GM21723 (cell line): ENCODE measurements at regions not wholly inside any gene's neighbourhood (a gene's known extent, or its start where the extent isn't known, plus 50 kb on each side); places are given as distances from the start of the nearest gene placed in this dataset.
A peak's percentile ranks its signal among the peaks of the same experiment; 100 is the strongest.

Experiments
- ATAC-seq: cut with Tn5 transposase; IDR thresholded peaks from one replicate; pipeline ENCODE4 v1.9.1; 2021; ENCODE audit warnings: mild to moderate bottlenecking, moderate library complexity; ENCODE audit not compliant: unreplicated experiment

- no peak for ATAC-seq
These were observed 133.1 kb upstream of the RFC3 start for GRCh38 chr13:33684874-33685273.

GRCh38 chr13:33686772-33687480, 131.0 kb upstream of the RFC3 start:
- no peak for ATAC-seq

GRCh38 chr13:33690354-33690753, 127.6 kb upstream of the RFC3 start:
- no peak for ATAC-seq

GRCh38 chr13:33691980-33692379, 126.0 kb upstream of the RFC3 start:
- ATAC-seq = no peak

- ATAC-seq = no peak
These were observed 125.4 kb upstream of the RFC3 start for GRCh38 chr13:33692531-33692930.

GRCh38 chr13:33694546-33694945, 123.4 kb upstream of the RFC3 start:
- ATAC-seq = no peak

DNA sequence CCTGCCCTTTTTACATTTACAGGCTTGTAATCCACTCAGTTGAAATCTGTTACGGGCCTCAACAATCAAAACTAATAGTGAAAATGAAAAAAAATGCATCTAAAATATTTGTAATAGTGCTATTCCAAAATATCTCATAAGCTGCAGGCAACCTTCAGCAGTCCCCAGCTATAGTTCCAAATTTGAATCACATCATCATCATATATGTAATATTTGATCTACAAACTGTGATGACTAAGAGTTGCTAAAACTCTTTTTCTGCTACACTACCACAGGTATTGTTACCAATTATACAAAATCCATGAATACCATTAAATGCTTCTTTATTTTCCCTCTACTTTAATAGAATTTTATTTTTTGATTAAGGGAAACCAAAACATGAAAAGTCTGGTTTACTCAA, 121.4 kb upstream of the RFC3 start:
- ATAC-seq = no peak

GRCh38 chr13:33697926-33698325, 120.0 kb upstream of the RFC3 start:
- no peak for ATAC-seq

- no peak for ATAC-seq
These were observed 110.5 kb upstream of the RFC3 start for GRCh38 chr13:33707449-33707848.

GRCh38 chr13:33710924-33711323, 107.0 kb upstream of the RFC3 start:
- ATAC-seq = no peak

DNA sequence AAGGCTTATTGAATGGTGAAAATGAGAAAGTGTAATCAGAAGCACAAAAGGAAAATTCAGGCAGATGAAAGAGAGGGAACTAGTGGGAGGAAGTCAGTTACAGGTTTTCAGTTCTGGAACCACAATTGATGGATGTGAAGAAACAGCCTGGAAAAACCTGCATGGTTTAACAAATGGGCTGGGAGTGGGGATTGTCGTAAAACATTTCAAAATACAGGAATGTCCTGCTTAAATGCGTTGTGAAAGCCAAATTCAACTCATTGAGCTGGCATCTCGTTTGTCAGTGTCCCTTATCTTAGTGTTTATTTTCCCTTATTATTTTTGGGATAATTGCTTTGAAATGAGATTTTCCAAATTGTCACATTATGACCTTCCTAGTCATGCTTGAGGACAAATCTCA, 106.5 kb upstream of the RFC3 start:
- ATAC-seq = no peak

DNA sequence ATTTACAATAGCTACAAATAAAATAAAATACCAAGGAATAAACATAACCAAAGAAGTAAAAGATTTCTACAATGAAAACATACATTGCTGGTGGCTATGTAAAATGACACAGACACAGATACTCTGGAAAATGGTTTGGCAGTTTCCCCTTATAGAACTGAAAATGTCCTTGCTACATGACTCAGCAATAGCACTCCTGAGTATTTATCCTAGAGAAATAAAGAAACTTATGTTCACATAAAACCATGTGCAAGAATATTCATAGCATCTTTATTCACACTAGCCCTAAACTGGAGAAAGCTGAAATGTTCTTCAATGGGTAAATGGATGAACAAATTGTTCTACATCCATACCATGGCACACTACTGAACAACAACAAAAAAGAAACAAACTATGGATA, 100.2 kb upstream of the RFC3 start:
- ATAC-seq = no peak

- no peak for ATAC-seq
These were observed 96.2 kb upstream of the RFC3 start for GRCh38 chr13:33721724-33722123.

DNA sequence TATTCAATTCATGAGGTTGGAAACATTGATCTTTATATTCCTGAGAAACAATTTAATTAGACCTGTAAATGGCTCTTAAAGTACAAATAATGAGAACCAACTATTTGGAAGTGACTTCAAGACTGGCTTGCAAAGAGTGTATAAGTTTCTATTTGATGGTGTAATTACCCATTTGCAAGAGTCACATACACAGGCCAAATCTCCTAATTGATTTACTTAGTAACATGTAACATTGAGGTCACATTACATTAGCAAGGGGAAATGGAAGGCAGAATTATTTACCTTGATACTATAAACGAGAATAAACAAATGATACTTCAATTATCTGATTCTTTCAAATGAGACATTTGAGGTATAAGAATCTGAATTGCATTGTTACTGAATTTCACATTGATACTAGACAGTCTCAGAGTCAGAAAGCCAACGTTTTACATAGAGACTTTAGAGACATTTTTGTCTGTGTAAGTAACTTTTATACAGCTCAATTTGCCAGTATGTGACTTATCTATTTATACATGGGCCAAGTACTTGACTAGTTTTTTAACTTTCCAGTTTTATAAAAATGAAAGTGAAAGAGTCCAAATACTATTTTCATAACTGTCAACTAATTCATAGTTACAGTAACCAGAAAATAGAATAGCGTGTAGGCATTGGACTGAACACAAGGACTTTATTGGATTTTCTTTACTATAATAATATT, 95.6 kb upstream of the RFC3 start:
- ATAC-seq = peak; percentile 42

DNA sequence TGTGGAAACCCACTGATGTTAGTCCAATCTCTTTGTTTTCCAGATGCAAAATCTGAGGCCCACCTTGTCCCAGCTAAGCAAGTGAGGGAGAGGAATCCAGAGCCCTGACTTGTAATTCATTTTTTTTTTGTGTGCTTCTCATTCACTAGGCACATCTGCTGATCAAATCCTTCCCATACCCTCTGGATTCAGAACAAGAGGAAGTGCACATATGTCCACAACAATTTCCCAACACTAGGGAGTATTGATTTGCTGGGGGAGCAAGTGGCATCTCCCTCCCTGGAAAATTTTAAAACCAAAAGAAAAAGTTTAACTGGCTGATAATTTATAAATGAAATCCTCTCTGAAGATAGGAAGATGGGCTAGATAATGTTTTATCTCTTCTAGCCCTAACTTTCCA, 94.6 kb upstream of the RFC3 start:
- ATAC-seq = no peak

GRCh38 chr13:33723772-33724435, 94.0 kb upstream of the RFC3 start:
- ATAC-seq = peak; percentile 63

GRCh38 chr13:33725340-33725739, 92.6 kb upstream of the RFC3 start:
- ATAC-seq = no peak

DNA sequence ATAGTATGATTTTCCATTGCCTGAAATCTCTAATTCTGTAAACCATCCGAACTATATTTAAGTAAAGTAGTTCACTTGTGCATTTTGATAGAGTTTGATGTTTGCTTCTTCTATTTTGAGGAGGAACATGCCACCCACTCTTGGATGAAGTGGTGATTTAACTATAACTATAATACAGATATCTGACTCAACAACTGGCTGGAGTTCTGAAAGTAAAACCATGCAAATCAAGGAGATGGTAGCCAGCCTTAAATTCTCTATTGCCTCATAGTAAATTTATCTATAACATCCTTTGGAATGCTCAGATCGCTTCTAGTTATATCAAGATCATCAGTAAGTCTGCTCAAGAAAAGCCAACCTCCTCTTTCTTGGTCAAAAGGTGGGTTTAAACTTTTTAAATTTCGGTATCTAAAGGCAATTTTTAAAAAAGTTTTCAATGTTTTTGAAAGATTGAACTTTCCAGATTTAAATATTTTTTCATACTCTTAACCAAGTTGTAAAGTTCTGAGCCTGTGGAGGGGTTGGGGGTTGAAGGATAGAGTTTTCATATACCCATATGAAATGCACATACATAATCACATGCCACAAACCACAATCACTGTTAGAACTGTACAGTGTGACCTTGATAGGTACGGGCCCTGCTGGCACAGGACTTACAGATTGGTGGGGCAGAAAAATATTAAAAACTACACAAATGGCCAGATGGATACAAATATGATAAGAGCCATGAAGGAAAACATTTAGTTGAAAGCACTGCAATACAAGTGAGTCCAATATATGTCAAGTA, 90.5 kb upstream of the RFC3 start:
- ATAC-seq = no peak

DNA sequence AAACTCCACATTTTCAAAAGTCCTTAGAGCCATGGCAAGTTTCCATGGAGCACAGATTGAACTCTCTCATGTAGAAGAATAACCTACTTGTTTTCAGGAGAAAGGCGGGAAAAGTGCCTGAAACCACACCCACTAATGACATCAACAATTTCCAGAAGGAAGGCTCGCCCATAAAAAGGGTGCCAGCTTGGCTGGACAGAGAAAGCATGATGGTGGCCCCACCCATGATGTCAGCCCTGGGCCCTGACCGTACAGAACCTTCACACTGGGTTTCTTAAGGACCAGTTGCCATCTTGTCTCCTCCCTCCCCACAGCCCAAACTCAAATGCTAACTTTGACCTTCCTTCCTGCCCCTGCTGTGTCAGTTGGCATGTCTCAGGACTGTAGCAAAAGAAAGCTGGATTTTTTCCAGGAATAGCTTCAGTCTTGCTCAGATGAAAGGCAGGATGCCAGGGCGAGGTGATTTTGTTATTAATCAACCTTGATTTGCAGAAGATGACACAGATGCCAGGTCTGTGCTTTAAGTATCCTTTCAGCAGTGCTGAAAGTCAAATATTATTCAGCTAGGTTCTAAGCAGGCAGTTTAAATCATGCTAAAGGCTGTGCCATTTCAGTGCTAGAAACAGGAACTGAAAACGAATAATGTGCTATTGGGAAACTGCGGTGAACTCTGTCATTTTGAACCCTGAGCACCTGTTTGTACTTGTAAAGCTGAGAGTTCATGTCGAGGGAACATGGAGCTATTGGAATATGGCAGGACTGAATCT, 89.5 kb upstream of the RFC3 start:
- peak; percentile 84 for ATAC-seq

DNA sequence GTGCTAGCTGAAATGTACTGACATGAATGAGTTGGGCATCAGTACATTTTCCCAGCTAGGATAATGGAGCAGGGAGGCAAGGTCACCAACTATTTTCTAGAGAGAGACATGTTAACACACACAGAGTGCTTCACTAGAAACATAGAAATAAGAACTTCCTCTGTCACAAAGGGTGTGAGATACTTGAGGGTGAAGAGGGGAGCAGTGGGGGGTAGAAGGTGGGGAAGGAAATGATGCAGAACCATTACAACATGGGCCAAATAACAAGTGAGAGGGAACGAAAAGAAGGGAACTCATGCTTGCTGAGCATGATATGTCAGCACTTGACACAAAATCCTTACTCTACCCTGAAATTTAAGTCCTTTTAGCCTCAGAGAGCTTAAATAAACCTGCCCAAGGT, 87.8 kb upstream of the RFC3 start:
- no peak for ATAC-seq

DNA sequence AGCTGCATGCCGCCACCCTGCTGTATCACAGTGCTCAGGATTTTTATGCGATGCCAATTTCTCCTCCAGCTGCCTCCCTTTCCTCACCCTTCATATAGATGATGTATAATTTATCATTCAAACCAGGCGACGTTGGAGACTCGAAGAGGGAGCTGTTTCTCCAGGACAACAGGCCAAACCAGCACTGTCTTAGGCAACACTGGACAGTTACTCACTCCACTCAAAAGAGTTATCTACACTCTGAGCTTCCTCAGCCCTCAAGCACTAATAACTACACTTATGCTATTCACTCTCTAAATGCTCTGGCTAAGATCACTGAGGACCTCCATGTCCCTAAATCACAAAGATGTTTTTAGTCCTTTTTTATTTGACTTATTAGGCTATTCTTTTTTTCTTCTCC, 87.3 kb upstream of the RFC3 start:
- no peak for ATAC-seq
